SK-N-MC (cell line): ENCODE measurements at regions not wholly inside any gene's neighbourhood (a gene's known extent, or its start where the extent isn't known, plus 50 kb on each side); places are given as distances from the start of the nearest gene placed in this dataset.
"Not testable (repeated sequence)": the region's sequence is repeated elsewhere in the genome, so short reads cannot be mapped to it uniquely, and the experiment has no call there.

Source experiments
- DNase-seq: peaks from one replicate; pipeline ENCODE4 v3.0.0-alpha.2; 2011; ENCODE audit warnings: low read depth, low spot score
- H3K27ac ChIP-seq: fragments of 200-600 bp; sonication (generic); 2 replicates; pipeline ENCODE4 v1.5.1; 2016; ENCODE audit warnings: mixed run types
- H3K36me3 ChIP-seq: fragments of 200-600 bp; sonication (generic); 2 replicates; pipeline ENCODE4 v1.6.1; 2017; ENCODE audit warnings: antibody characterized with exemption, low read length, mixed read lengths; ENCODE audit not compliant: insufficient read depth
- H3K4me3 ChIP-seq: fragments of 200-600 bp; sonication (generic); 2 replicates; pipeline ENCODE4 v1.5.1; 2016
- H3K9ac ChIP-seq: fragments of 200-600 bp; sonication (generic); 2 replicates; pipeline ENCODE4 v1.8.0; 2017; ENCODE audit warnings: mixed run types, mixed read lengths; ENCODE audit not compliant: insufficient read length
- H3K9me3 ChIP-seq: fragments of 200-600 bp; sonication (generic); 2 replicates; pipeline ENCODE4 v1.6.1; 2017; ENCODE audit warnings: low read depth, mild to moderate bottlenecking, antibody characterized with exemption, low read length, moderate library complexity, mixed read lengths
- EZH2 ChIP-seq: fragments of 200-600 bp; sonication (generic); IDR thresholded peaks from one replicate; pipeline ENCODE4 v1.6.1; 2017; ENCODE audit warnings: antibody characterized with exemption
- FOXP2 ChIP-seq: optimal IDR thresholded peaks from 2 replicates; pipeline ENCODE3; 2011; ENCODE audit warnings: mild to moderate bottlenecking, moderate library complexity; ENCODE audit not compliant: insufficient read depth; ENCODE audit errors: extremely low read length, control extremely low read depth
- POLR2AphosphoS5 ChIP-seq: IDR thresholded peaks from 2 replicates; pipeline ENCODE4 v1.6.1; 2012; ENCODE audit warnings: mild to moderate bottlenecking, low read depth, low read length, borderline replicate concordance

DNA sequence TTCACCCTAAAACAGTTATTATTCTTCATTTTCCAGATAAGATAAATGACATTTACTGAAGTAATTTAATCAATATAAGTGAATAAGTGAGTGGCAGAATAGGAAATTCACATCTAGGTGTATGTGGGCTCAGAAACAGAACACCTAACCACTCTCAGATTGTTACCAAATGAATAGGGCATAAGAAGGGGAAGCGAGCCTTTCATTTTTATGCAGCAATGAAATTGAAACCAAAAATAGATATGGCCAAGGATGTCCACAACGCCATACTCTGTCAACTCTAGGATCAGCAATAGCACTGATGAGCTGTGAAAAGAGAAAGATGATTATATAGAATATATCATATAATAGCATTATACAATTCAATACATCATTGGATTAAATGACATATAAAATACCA lies 398.1 kb upstream of the API5 start:
- TF ChIP-seq POLR2AphosphoS5 (no peak), EZH2 (no peak), FOXP2 (no peak)
- H3K36me3 ChIP-seq = no peaks in the 10 kb centered on the region
- no peak for DNase-seq
- no peak overlapping the region for H3K9ac ChIP-seq
- H3K4me3 ChIP-seq = no peak overlapping the region
- no peaks in the 10 kb centered on the region for H3K9me3 ChIP-seq
- H3K27ac ChIP-seq = no peak overlapping the region

DNA sequence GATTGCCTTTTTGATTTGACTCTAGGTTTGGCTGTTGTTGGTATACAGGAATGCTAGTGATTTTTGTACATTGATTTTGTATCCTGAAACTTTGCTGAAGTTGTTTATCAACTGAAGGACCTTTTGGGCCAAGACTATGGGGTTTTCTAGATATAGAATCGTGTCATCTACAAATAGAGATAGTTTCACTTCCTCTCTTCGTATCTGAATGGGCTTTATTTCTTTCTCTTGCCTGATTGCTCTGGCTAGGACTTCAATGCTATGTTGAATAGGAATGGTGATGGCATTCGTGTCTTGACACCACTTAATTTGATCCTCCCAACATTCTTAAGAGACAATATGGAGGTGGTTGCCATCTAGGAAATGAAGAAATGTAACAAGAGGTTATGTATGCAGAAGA lies 388.1 kb upstream of the API5 start:
- no peaks in the 10 kb centered on the region for H3K9me3 ChIP-seq
- TF ChIP-seq FOXP2 = no peak
- TF ChIP-seq EZH2 = no peak
- no peak for TF ChIP-seq POLR2AphosphoS5
- no peak for DNase-seq
- H3K4me3 ChIP-seq = no peak overlapping the region
- no peaks in the 10 kb centered on the region for H3K36me3 ChIP-seq
- no peak overlapping the region for H3K9ac ChIP-seq
- H3K27ac ChIP-seq = no peak overlapping the region

DNA sequence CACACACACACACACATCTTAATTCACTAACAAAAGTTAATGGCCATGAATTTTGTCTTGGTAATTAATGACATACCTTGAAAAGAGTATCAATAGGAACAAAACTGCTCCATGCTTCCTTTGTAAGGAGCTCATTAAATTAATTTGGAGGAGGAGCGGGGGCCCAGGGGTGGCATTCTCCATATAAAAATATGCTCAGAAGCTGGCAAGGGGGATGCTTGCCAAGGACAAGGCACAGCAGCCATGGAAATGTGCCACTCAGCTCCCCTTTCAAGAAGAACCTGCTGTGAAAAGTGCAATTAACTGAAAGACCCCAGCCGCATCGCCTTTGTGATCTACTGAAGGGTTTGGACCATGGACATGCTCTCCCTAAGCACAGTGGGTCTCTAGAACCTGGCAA lies 385.9 kb upstream of the API5 start:
- Histone ChIP-seq H3K36me3 (no peaks in the 10 kb centered on the region), H3K4me3 (no peak overlapping the region), H3K9me3 (no peaks in the 10 kb centered on the region), H3K9ac (no peak overlapping the region), H3K27ac (no peak overlapping the region)
- TF ChIP-seq EZH2 (no peak), POLR2AphosphoS5 (no peak), FOXP2 (no peak)
- DNase-seq = no peak

DNA sequence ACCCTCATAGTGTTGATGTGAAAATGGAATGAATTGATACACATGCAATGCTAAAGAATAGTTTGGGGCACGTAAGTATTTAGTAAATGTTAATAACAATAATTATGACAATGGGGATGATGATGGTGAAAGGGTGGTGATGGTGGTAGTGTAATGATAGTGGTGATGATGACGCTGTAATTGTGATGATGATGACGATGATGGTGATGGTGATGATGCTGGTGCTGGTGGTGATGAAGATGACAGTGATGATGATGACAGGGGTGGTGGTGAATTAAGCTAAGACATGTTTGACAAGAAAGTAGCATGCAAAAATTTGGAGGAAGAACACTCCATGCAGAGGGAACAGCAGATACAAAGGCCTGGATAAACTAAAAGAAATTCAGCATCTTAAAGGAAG lies 364.4 kb upstream of the API5 start:
- H3K4me3 ChIP-seq = no peak overlapping the region
- no peaks in the 10 kb centered on the region for H3K36me3 ChIP-seq
- H3K27ac ChIP-seq = no peak overlapping the region
- H3K9ac ChIP-seq = no peak overlapping the region
- TF ChIP-seq EZH2 (no peak), FOXP2 (no peak), POLR2AphosphoS5 (no peak)
- no peak for DNase-seq
- no peaks in the 10 kb centered on the region for H3K9me3 ChIP-seq

DNA sequence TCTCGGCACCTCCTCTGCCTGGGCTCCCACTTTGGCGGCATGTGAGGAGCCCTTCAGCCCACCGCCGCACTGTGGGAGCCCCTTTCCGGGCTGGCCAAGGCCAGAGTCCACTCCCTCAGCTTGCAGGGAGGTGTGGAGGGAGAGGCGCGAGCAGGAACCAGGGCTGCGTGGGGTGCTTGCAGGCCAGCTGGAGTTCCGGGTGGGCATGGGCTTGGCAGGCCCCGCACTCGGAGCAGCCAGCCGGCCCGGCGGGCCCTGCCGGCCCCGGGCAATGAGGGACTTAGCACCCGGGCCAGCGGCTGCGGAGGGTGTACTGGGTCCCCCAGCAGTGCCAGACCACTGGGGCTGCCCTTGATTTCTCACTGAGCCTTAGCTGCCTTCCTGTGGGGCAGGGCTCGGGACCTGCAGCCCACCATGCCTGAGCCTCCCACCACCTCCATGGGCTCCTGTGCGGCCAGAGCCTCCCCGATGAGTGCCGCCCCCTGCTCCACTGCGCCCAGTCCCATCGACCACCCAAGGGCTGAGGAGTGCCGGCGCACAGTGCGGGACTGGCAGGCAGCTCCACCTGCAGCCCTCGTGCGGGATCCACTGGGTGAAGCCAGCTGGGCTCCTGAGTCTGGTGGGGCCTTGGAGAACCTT lies 361.9 kb upstream of the API5 start:
- DNase-seq, H3K27ac ChIP-seq, H3K9ac ChIP-seq, H3K9me3 ChIP-seq, H3K36me3 ChIP-seq, H3K4me3 ChIP-seq: not testable (repeated sequence)

DNA sequence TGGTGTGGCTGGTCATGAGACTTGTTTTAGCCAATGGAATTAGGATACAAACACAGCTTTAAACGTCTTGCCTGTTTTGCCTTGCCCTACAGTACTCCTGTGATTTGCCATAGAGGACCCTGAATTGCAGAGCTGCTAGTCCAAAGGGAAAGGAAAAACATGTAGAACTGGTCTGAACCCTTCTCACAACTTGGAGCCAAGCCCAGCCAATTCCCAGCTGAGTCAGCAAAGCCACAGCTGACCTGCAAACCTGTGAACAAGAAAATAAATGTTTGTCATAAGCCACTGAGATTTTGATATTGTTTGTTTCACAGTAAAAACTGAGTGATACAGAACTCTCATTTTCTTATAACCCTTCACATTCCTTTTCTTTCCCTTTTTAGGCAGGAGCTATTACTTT lies 360.5 kb upstream of the API5 start:
- H3K9me3 ChIP-seq = no peaks in the 10 kb centered on the region
- H3K27ac ChIP-seq = no peak overlapping the region
- TF ChIP-seq POLR2AphosphoS5 = no peak
- no peaks in the 10 kb centered on the region for H3K36me3 ChIP-seq
- DNase-seq = no peak
- no peak overlapping the region for H3K4me3 ChIP-seq
- H3K9ac ChIP-seq = no peak overlapping the region

DNA sequence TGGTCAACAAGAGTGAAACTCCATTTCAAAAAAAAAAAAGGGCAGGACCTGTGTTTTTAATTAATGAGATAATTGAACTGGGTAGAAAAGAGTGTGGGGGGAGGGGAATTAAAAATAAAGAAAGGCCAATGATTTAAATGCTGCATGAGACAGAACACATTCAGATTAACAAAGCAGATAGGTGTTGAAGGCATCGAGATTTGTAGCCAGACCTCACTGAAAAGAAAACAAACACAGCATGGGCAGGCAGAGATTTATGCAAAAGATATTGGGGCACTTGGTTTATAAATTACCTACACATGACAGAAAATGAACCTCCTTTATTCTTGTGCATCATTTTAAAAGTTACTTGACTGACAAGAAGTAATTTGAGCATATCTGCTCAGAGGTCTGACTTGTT lies 354.0 kb upstream of the API5 start:
- no peaks in the 10 kb centered on the region for H3K36me3 ChIP-seq
- no peak overlapping the region for H3K9ac ChIP-seq
- no peak overlapping the region for H3K4me3 ChIP-seq
- DNase-seq = no peak
- no peak for TF ChIP-seq FOXP2
- TF ChIP-seq EZH2 = no peak
- no peak for TF ChIP-seq POLR2AphosphoS5
- H3K9me3 ChIP-seq = no peaks in the 10 kb centered on the region
- H3K27ac ChIP-seq = no peak overlapping the region

DNA sequence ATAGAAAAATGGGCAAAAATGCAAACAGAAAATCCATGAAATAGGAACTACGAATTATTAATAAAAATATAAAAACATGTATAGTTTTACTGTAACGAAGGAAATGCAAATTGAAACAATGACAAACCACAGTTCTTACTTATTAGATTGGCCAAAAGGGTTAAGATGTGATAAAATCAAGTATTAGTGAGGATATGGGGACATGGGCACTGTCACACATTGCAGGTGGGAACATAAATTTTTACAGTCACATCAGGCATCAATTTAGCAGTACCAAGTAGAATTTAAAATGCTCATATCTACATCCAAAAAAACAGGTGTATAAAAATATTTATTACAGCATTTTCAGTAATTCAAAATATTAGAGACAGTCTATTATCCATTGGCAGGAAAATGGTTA lies 353.2 kb upstream of the API5 start:
- DNase-seq = no peak
- Histone ChIP-seq H3K9me3 (no peaks in the 10 kb centered on the region), H3K36me3 (no peaks in the 10 kb centered on the region), H3K4me3 (no peak overlapping the region), H3K9ac (no peak overlapping the region), H3K27ac (no peak overlapping the region)
- TF ChIP-seq FOXP2 (no peak), EZH2 (no peak)

DNA sequence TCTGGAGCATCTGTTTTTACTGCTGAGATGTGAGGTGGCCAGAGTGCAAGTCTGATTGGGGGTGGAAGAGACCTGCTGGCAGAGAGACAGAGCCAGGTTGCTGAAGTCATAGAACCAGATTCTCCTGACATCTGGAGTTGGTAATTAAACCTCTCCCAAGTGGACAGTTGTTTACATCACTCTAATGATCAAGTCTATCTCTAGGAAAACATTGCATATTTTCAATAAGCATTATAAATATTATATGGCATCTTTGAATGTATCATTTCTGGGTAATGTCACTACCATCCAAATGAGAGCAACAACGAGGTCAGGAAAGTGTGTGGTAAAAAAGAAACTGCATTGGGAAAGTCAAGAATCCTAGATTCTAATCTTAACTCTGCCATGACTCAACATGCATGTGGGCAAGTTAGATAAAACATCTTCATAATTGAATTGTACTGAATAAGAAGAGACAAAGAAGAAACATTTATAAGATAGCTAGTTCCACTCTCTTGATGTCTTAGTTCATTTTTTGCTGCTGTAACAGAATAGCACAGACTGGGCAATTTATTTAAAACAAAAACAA lies 351.2 kb upstream of the API5 start:
- DNase-seq = no peak
- no peaks in the 10 kb centered on the region for H3K36me3 ChIP-seq
- H3K4me3 ChIP-seq = no peak overlapping the region
- TF ChIP-seq EZH2 (no peak), FOXP2 (no peak), POLR2AphosphoS5 (no peak)
- H3K9me3 ChIP-seq = no peaks in the 10 kb centered on the region
- no peak overlapping the region for H3K27ac ChIP-seq
- H3K9ac ChIP-seq = no peak overlapping the region
